ENCODE measurements at regions not wholly inside any gene's neighbourhood (a gene's known extent, or its start where the extent isn't known, plus 50 kb on each side); places are given as distances from the start of the nearest gene placed in this dataset.

- peak in 1 of 2 experiments; percentile 1 for DNase-seq
- ChIA-PET POLR2A (ENCODE audit: unreplicated experiment) (no interaction called here), CTCF (no interaction called here)
- intact Hi-C loops (cut with micrococcal nuclease; ENCODE audit: unreplicated experiment) = no loop called here
- H3K9me2 ChIP-seq (ENCODE audit: insufficient read depth) = no peaks in the 10 kb centered on the region
- H3K27me3 ChIP-seq (ENCODE audit: insufficient read depth, low read depth) = no peaks in the 10 kb centered on the region
- TF ChIP-seq EZH2 (IDR thresholded peaks at IDR 0.05; ENCODE audit: low read depth) (no peak), CTCF (conservative IDR thresholded peaks at IDR 0.05) (no peak)
- H3K4me3 ChIP-seq = no peak overlapping the region
- H3K4me2 ChIP-seq = no peak overlapping the region
- H3K79me2 ChIP-seq (ENCODE audit: low read depth) = no peaks in the 10 kb centered on the region
- H2AFZ ChIP-seq = no peak overlapping the region
- H4K20me1 ChIP-seq (ENCODE audit: insufficient read depth) = no peaks in the 10 kb centered on the region
- H3K36me3 ChIP-seq (ENCODE audit: low read depth) = no peaks in the 10 kb centered on the region
- no TSS peak for BruUV-seq (replicated peaks)
- H3K4me1 ChIP-seq (replicated peaks; ENCODE audit: insufficient read depth) = no peaks in the 10 kb centered on the region
- H3K9me3 ChIP-seq (ENCODE audit: insufficient read depth, low read depth) = no peaks in the 10 kb centered on the region
- no peaks in the 10 kb centered on the region for H3F3A ChIP-seq (ENCODE audit: insufficient read depth, low read depth)
- H3K27ac ChIP-seq = no peak overlapping the region
Observed at GRCh38 chr6:116996842-116997241, 119.8 kb downstream of the RFX6 start.

- H3F3A ChIP-seq (ENCODE audit: insufficient read depth, low read depth) = no peaks in the 10 kb centered on the region
- H3K4me3 ChIP-seq = no peak overlapping the region
- no peaks in the 10 kb centered on the region for H3K9me2 ChIP-seq (ENCODE audit: insufficient read depth)
- CTCF ChIA-PET = interaction anchor here (0.7 kb wide), 1 partner anchor 80 kb away, joined by 12 read pairs; no protein-coding TSS in a partner anchor
- BruUV-seq (replicated peaks) = no TSS peak
- intact Hi-C loops (cut with micrococcal nuclease; ENCODE audit: unreplicated experiment) = no loop called here
- H3K27ac ChIP-seq = no peak overlapping the region
- H3K4me2 ChIP-seq = no peak overlapping the region
- no peaks in the 10 kb centered on the region for H3K27me3 ChIP-seq (ENCODE audit: insufficient read depth, low read depth)
- DNase-seq = no peak
- no peaks in the 10 kb centered on the region for H3K4me1 ChIP-seq (replicated peaks; ENCODE audit: insufficient read depth)
- H3K9me3 ChIP-seq (ENCODE audit: insufficient read depth, low read depth) = no peaks in the 10 kb centered on the region
- no peak overlapping the region for H2AFZ ChIP-seq
- H4K20me1 ChIP-seq (ENCODE audit: insufficient read depth) = no peaks in the 10 kb centered on the region
- H3K79me2 ChIP-seq (ENCODE audit: low read depth) = no peaks in the 10 kb centered on the region
- H3K36me3 ChIP-seq (ENCODE audit: low read depth) = no peaks in the 10 kb centered on the region
- no peak for TF ChIP-seq EZH2 (IDR thresholded peaks at IDR 0.05; ENCODE audit: low read depth)
- TF ChIP-seq CTCF (conservative IDR thresholded peaks at IDR 0.05) = no peak
- POLR2A ChIA-PET (ENCODE audit: unreplicated experiment) = no interaction called here
Observed at GRCh38 chr6:116997496-116997895, 120.5 kb downstream of the RFX6 start.

- no peak overlapping the region for H3K4me2 ChIP-seq
- no peaks in the 10 kb centered on the region for H3K36me3 ChIP-seq (ENCODE audit: low read depth)
- H3K27me3 ChIP-seq (ENCODE audit: insufficient read depth, low read depth) = no peaks in the 10 kb centered on the region
- no peaks in the 10 kb centered on the region for H3K79me2 ChIP-seq (ENCODE audit: low read depth)
- H3K9me3 ChIP-seq (ENCODE audit: insufficient read depth, low read depth) = no peaks in the 10 kb centered on the region
- H3K4me1 ChIP-seq (replicated peaks; ENCODE audit: insufficient read depth) = no peaks in the 10 kb centered on the region
- H3K9me2 ChIP-seq (ENCODE audit: insufficient read depth) = 0 out of 2 replicates have a peak, but pooled peaks cover 4% of the 10 kb centered on the region
- POLR2A ChIA-PET (ENCODE audit: unreplicated experiment) = no interaction called here
- intact Hi-C loops (cut with micrococcal nuclease; ENCODE audit: unreplicated experiment) = no loop called here
- no peak for DNase-seq
- H4K20me1 ChIP-seq (ENCODE audit: insufficient read depth) = no peaks in the 10 kb centered on the region
- TF ChIP-seq CTCF (conservative IDR thresholded peaks at IDR 0.05) = no peak
- TF ChIP-seq EZH2 (IDR thresholded peaks at IDR 0.05; ENCODE audit: low read depth) = no peak
- no peak overlapping the region for H2AFZ ChIP-seq
- H3F3A ChIP-seq (ENCODE audit: insufficient read depth, low read depth) = no peaks in the 10 kb centered on the region
- H3K27ac ChIP-seq = no peak overlapping the region
- CTCF ChIA-PET = no interaction called here
- BruUV-seq (replicated peaks) = no TSS peak
- H3K4me3 ChIP-seq = no peak overlapping the region
Observed at GRCh38 chr6:117007659-117008058, 130.6 kb downstream of the RFX6 start.
